HepG2 (cell line): ENCODE measurements at regions not wholly inside any gene's neighbourhood (a gene's known extent, or its start where the extent isn't known, plus 50 kb on each side); places are given as distances from the start of the nearest gene placed in this dataset.

Experiments
- ATAC-seq: fragments of 200-7000 bp; cut with Tn5 transposase; 3 replicates; pipeline ENCODE4 v1.9.1; 2020; ENCODE audit warnings: mild to moderate bottlenecking, moderate library complexity
- BruUV-seq: library from RNA; stranded (reverse); fragments of 400-500 nt; replicated peaks from 2 replicates; lab custom pipeline; 2021; lab: Mats Ljungman, UMichigan
- CTCF ChIA-PET: fragments of 300-600 bp; formaldehyde crosslinking; extraction: SDS; loops from one replicate; lab custom pipeline; 2021; ENCODE audit warnings: low total read pairs, inconsistent platforms, low intra/inter-chr PET ratio; lab: Yijun Ruan, JAX
- POLR2A ChIA-PET: fragments of 350-600 bp; sonication (Branson Sonifier 250); formaldehyde crosslinking; loops from one replicate; lab custom pipeline; 2020; ENCODE audit warnings: antibody characterized with exemption, inconsistent platforms; lab: Yijun Ruan, JAX
- DNase-seq: peaks from one replicate; pipeline ENCODE4 v3.0.0-alpha.2; 2015; ENCODE audit warnings: low spot score
- FAIRE-seq: peaks from 3 replicates; lab custom pipeline; 2011; peaks lifted over from hg19 to GRCh38; lab: Jason Lieb, UNC
- H2AFZ ChIP-seq: one replicate; pipeline ENCODE4 v1.6.1; 2011; ENCODE audit warnings: low read length, inconsistent platforms
- H3K27ac ChIP-seq: fragments of 300-600 bp; 3 replicates; pipeline ENCODE4 v1.8.0; 2011; ENCODE audit warnings: mixed run types, mild to moderate bottlenecking, mixed read lengths, low read length, inconsistent platforms; ENCODE audit not compliant: insufficient read depth; ENCODE audit errors: extremely low read length
- H3K27me3 ChIP-seq, 2 experiments: fragments of 200-600 bp in 1 of 2; 2 replicates in 1 of 2; 3 replicates in 1 of 2; pipeline versions ENCODE4 v1.6.0 to v1.8.0; 2011; ENCODE audit warnings: low read length in 2 of 2, mild to moderate bottlenecking in 2 of 2, moderate library complexity in 2 of 2, inconsistent platforms in 1 of 2; ENCODE audit not compliant: insufficient read depth in 2 of 2, control insufficient read depth in 1 of 2
- H3K36me3 ChIP-seq, 2 experiments: fragments of 200-600 bp in 1 of 2; replicated peaks in 1 of 2; 2 replicates in 1 of 2; 3 replicates in 1 of 2; pipeline versions ENCODE4 v1.5.1 to v1.8.0; 2011; ENCODE audit warnings: low read length in 2 of 2, inconsistent platforms in 1 of 2; ENCODE audit not compliant: insufficient read depth in 2 of 2, control insufficient read depth in 1 of 2
- H3K4me1 ChIP-seq: 2 replicates; pipeline ENCODE4 v1.5.1; 2012; ENCODE audit warnings: low read length, inconsistent platforms; ENCODE audit not compliant: insufficient read depth
- H3K4me2 ChIP-seq: 2 replicates; pipeline ENCODE4 v1.6.0; 2011; ENCODE audit warnings: low read depth, low read length, inconsistent platforms
- H3K4me3 ChIP-seq, 3 experiments: fragments of 200-600 bp in 1 of 3; sonication (generic), shearing (Covaris generic) in 1 of 3; replicated peaks in 1 of 3; 2 replicates each; pipeline ENCODE4 v1.5.1; 2011 to 2016; ENCODE audit warnings: low read length in 3 of 3, inconsistent platforms in 2 of 3, low read depth in 2 of 3, mild to moderate bottlenecking in 2 of 3, control low read depth in 1 of 3, mixed read lengths in 1 of 3; ENCODE audit not compliant: insufficient read depth in 1 of 3
- H3K79me2 ChIP-seq: one replicate; pipeline ENCODE4 v1.6.1; 2011; ENCODE audit warnings: low read length, inconsistent platforms; ENCODE audit not compliant: insufficient read depth
- H3K9ac ChIP-seq: 2 replicates; pipeline ENCODE4 v1.6.0; 2011; ENCODE audit warnings: mild to moderate bottlenecking, low read depth, low read length, inconsistent platforms; ENCODE audit not compliant: insufficient read depth
- H3K9me3 ChIP-seq: 2 replicates; pipeline ENCODE4 v1.5.1; 2012; ENCODE audit warnings: mild to moderate bottlenecking, low read length
- H4K20me1 ChIP-seq: 2 replicates; pipeline ENCODE4 v1.6.0; 2011; ENCODE audit warnings: inconsistent platforms, mild to moderate bottlenecking, low read length, moderate library complexity; ENCODE audit not compliant: insufficient read depth
- CEBPB ChIP-seq: IDR thresholded peaks from 2 replicates; pipeline ENCODE4 v1.6.1; 2011; ENCODE audit warnings: low read depth, low read length, improper control_type of control experiment, borderline replicate concordance
- CHD2 ChIP-seq: IDR thresholded peaks from 2 replicates; pipeline ENCODE4 v1.6.1; 2011; ENCODE audit warnings: low read depth, low read length, improper control_type of control experiment
- EEA1 ChIP-seq: sonication (generic); formaldehyde crosslinking; IDR thresholded peaks from 2 replicates; pipeline ENCODE4 v1.5.1; 2020; ENCODE audit warnings: mild to moderate bottlenecking, missing genetic modification reagents, borderline replicate concordance
- HMG20B ChIP-seq: conservative IDR thresholded peaks from 2 replicates; pipeline ENCODE4 v1.6.1; 2016; ENCODE audit warnings: missing genetic modification reagents, missing compliant biosample characterization
- HOXA7 ChIP-seq: sonication (generic); formaldehyde crosslinking; IDR thresholded peaks from 2 replicates; pipeline ENCODE4 v1.8.1; 2022; ENCODE audit warnings: mild to moderate bottlenecking, missing genetic modification reagents, moderate library complexity
- IKZF1 ChIP-seq: fragments of 450-650 bp; IDR thresholded peaks from 2 replicates; pipeline ENCODE4 v1.7.1; 2016
- MAFG ChIP-seq: sonication (generic); formaldehyde crosslinking; IDR thresholded peaks from 2 replicates; pipeline ENCODE4 v1.5.1; 2020; ENCODE audit warnings: mild to moderate bottlenecking, missing genetic modification reagents
- NBN ChIP-seq: fragments of 450-650 bp; conservative IDR thresholded peaks from 2 replicates; pipeline ENCODE4 v1.6.1; 2017
- NFIC ChIP-seq: IDR thresholded peaks from 2 replicates; pipeline ENCODE4 v1.6.1; 2012; ENCODE audit warnings: mild to moderate bottlenecking, low read length, inconsistent platforms
- NR2F6 ChIP-seq, 2 experiments: IDR thresholded peaks; 2 replicates each; pipeline ENCODE4 v1.6.1; 2016; ENCODE audit warnings: antibody characterized with exemption in 1 of 2, mild to moderate bottlenecking in 1 of 2
- RBM39 ChIP-seq: fragments of 200-400 bp; formaldehyde crosslinking; IDR thresholded peaks from one replicate; pipeline ENCODE4 v1.6.1; 2018; ENCODE audit warnings: antibody characterized with exemption, mild to moderate bottlenecking, low read depth, low read length; ENCODE audit not compliant: poor library complexity, severe bottlenecking
- ZBTB2 ChIP-seq: sonication (generic); formaldehyde crosslinking; IDR thresholded peaks from 2 replicates; pipeline ENCODE4 v1.8.0; 2022; ENCODE audit warnings: low read depth, missing genetic modification reagents
- ZFP91 ChIP-seq: sonication (generic); formaldehyde crosslinking; IDR thresholded peaks from 2 replicates; pipeline ENCODE4 v1.9.0; 2022; ENCODE audit warnings: missing genetic modification reagents, mild to moderate bottlenecking, borderline replicate concordance
- ZNF747 ChIP-seq: sonication (generic); formaldehyde crosslinking; IDR thresholded peaks from 2 replicates; pipeline ENCODE4 v1.8.1; 2023; ENCODE audit warnings: missing genetic modification reagents, mild to moderate bottlenecking, borderline replicate concordance
- WGBS: methylation state at CpG from one replicate; pipeline ENCODE4 v1.1.6; 2017; ENCODE audit warnings: low lambda C conversion rate; 5-methylcytosine and 5-hydroxymethylcytosine counted together
- in situ Hi-C: cut with HindIII; loops from 2 replicates; pipeline ENCODE4 v1.10.0; 2017; ENCODE audit warnings: low pct_unique_long_range_greater_than_20kb; ENCODE audit not compliant: extremely low pct_ligation_motif_present
- intact Hi-C: fragments of 100-400 bp; cut with micrococcal nuclease; formaldehyde crosslinking; loops from one replicate; pipeline ENCODE4 v1.10.0; 2022; ENCODE audit not compliant: unreplicated experiment

DNA sequence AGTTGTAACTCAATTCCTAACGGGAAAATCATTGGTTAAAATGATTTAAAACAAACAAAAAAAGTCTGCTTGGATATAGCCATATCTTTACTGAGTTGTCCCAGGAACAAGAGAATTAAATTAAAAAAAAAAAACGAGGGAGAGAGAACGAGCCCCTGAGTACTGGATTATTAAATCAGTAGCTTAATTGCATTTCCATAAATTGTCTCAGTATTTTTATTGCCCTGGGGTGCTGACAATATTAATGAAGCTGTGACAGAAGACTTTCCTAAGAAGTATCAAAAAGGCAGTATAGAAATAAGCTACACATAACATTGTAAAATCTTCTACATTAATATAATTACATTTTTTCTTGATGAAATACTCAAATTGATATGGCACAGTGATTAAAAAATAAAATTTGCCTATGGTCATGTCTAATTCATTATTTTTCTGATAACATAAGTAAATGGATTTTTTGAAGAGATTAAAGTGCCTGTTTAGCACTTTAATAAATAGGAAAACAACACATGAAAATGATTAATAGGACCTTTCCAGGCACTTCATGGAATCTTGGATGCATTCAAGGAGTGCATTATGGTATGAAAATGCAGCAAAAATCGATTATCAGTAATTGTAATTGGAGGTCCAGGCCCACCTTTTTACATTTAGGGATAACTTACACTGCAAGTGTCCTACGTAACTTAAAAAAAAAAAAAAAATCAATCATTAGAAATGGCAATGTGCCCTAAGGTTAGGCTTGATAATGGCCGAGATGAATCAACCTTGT lies 2233.4 kb downstream of the ARAP2 start (continued):
- no peak for TF ChIP-seq NFIC
- no peak for TF ChIP-seq HMG20B

- H3K36me3 ChIP-seq, result no peaks in the 10 kb centered on the region
- POLR2A ChIA-PET, result no interaction called here
- H3K4me1 ChIP-seq, result no peaks in the 10 kb centered on the region
- BruUV-seq, result no TSS peak
- no peak overlapping the region for H3K27ac ChIP-seq
- in situ Hi-C loops, result no loop called here
- no peak overlapping the region for H3K4me3 ChIP-seq
- DNase-seq, result no peak
- H3K79me2 ChIP-seq, result no peaks in the 10 kb centered on the region
- no peak overlapping the region for H3K9ac ChIP-seq
- peaks cover 18% of the 10 kb centered on the region for H3K9me3 ChIP-seq
- no peak overlapping the region for H2AFZ ChIP-seq
- TF ChIP-seq CEBPB, result 0 out of 2 replicates have a peak, but pooled peaks have one; percentile 3
- no peak for TF ChIP-seq MAFG
- ATAC-seq, result no peak
- no peak overlapping the region for H3K4me2 ChIP-seq
- WGBS, result 0% methylated on average over 1 of the region's 1 CpG
- CTCF ChIA-PET, result no interaction called here
- no peaks in the 10 kb centered on the region for H4K20me1 ChIP-seq
- intact Hi-C loops, result no loop called here
- FAIRE-seq, result no peak
- H3K27me3 ChIP-seq, result no peaks in the 10 kb centered on the region
These were observed 2209.1 kb downstream of the ARAP2 start for GRCh38 chr4:34035225-34035624.

DNA sequence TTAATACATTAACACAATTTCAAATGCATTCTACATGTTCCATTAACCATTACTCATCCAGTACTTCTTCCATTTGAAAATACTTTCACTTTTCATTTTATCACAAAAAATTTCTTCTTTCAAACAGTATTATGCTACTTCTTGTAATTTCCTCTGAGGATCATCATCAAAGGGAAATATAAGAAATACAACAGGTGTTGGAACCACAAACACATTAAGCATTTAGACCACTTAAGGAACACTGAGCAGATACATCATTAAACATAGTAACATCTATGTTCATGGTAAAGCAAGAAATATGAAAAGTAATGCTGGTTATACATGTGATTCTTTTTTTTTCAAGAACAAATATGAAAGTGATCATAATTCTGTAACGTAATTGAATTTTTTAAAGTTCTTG lies 2207.0 kb downstream of the ARAP2 start:
- FAIRE-seq, result no peak
- 8% methylated on average over 1 of the region's 1 CpG for WGBS
- no peak for TF ChIP-seq CHD2
- no peak for TF ChIP-seq IKZF1
- TF ChIP-seq EEA1, result no peak
- TF ChIP-seq RBM39, result no peak
- no peak for TF ChIP-seq ZNF747 (CRISPR knock-in tag)
- TF ChIP-seq ZFP91 (CRISPR knock-in tag), result no peak
- no peak for TF ChIP-seq NBN
- TF ChIP-seq HOXA7 (CRISPR knock-in tag), result no peak
- TF ChIP-seq NR2F6 (IDR thresholded peaks at IDR 0.05), result no peak
- no peak for TF ChIP-seq NR2F6 (CRISPR knock-in tag; IDR thresholded peaks at IDR 0.05)
- TF ChIP-seq ZBTB2 (CRISPR knock-in tag), result no peak

More for the DNA sequence above, 2207.0 kb downstream of the ARAP2 start:
- H3K4me1 ChIP-seq, result no peaks in the 10 kb centered on the region
- DNase-seq (no peak), ATAC-seq (no peak)
- H3K4me3 ChIP-seq, result no peak overlapping the region
- H3K36me3 ChIP-seq, result no peaks in the 10 kb centered on the region
- H3K79me2 ChIP-seq, result no peaks in the 10 kb centered on the region
- H3K9ac ChIP-seq, result no peak overlapping the region
- H2AFZ ChIP-seq, result no peak overlapping the region
- no peaks in the 10 kb centered on the region for H3K27me3 ChIP-seq
- BruUV-seq, result no TSS peak
- CTCF ChIA-PET, result no interaction called here
- intact Hi-C loops (no loop called here), in situ Hi-C loops (no loop called here)
- peaks cover 16% of the 10 kb centered on the region for H3K9me3 ChIP-seq
- POLR2A ChIA-PET, result no interaction called here
- no peaks in the 10 kb centered on the region for H4K20me1 ChIP-seq
- H3K27ac ChIP-seq, result no peak overlapping the region
- no peak overlapping the region for H3K4me2 ChIP-seq
